Dermis blood vessel endothelial cell (primary cell): ENCODE measurements at regions not wholly inside any gene's neighbourhood (a gene's known extent, or its start where the extent isn't known, plus 50 kb on each side); places are given as distances from the start of the nearest gene placed in this dataset.
"Not testable (repeated sequence)": the region's sequence is repeated elsewhere in the genome, so short reads cannot be mapped to it uniquely, and the experiment has no call there.

ENCODE experiments used
- DNase-seq: peaks from one replicate; pipeline ENCODE4 v3.0.0; 2010

DNA sequence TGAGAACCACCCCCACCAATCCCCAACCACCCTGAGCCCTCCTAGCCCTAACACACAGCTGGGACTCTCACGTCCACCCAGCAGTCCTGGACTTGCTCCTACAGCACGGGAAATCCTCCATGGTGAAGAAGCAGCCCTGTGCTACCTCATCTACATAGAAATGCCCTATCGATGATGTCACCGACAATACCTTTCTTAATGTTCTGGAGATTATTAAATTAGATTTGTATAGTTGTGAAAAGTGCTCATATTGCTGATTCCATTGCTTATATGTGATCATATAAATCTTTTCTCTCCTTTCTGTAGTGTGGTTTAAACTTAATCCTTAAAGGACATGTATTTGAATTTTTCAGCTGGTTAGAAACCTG, 97.1 kb downstream of the PPIAL4G start:
- DNase-seq, result not testable (repeated sequence)

DNA sequence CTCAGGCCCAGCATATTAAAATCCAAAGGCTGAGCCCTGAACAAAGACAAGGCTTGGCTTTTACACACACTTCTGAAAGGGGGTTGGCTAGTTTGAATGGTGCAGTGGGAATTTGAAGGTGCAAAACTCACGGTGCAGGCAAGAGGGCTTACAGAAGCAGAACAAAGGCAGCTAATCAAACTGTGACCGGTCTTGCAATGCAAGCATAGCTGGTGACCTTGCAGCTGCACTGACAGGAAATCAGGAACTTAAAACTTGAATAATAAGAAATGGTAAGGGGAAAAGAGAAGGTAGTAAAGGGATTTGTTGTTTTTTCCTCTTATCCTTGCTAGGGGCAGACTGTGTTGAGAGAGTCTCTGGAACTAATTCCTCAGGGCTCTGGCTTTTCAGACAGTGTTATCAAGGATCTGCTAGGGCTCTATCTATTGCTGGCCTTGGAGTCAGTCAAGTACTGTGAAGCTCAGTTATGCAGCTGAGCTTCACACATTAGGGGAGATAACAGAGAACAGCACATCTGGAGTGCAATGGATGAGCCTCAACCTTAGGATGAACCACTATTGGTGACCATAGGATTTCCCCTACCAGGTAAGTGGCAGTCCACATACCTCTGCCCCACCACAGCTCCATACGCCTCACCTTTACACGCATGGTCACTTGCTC, 97.6 kb downstream of the PPIAL4G start:
- no peak for DNase-seq

GRCh38 chr1:148383966-148384365, 99.1 kb downstream of the PPIAL4G start:
- DNase-seq, result no peak

DNA sequence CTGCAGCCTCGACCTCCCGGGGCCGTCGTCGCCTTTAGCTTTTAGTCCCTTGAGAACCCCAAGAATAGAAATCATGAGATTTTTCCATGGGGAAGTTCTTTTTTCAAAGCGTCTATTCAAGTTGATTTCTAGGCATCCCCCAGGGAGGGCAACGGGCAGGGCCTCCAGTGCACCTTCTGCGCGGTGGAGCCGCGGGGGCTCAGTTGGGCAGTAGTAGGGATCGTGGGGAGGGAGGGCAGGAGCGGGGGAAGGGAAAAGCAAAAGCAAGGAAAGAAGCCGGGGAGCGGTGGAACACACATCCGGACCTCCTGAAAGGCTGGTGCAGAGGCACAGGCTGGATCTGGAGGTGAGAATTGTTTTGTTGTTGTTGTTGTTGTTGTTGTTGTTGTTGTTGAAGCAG, 103.4 kb downstream of the PPIAL4G start:
- no peak for DNase-seq

DNA sequence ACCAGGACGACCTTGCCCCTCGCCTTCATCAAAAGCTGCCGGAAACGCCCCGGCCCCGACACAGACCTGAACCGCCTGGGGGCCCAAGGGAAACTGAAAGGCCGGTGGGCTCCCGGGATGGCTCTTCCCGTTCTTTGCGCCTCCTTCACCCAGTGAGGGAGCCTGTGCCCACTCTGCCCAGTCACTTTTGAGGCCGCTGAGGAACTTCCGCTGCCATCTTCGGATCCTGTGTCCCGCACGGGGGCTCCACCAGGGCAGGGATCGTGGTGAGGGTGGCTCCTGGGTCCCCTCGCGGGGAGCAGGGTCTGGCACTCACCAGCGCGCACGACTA, 104.0 kb downstream of the PPIAL4G start:
- DNase-seq, result no peak

GRCh38 chr1:148377992-148378391, 105.1 kb downstream of the PPIAL4G start:
- not testable (repeated sequence) for DNase-seq

GRCh38 chr1:148377045-148377444, 106.1 kb downstream of the PPIAL4G start:
- DNase-seq, result not testable (repeated sequence)

DNA sequence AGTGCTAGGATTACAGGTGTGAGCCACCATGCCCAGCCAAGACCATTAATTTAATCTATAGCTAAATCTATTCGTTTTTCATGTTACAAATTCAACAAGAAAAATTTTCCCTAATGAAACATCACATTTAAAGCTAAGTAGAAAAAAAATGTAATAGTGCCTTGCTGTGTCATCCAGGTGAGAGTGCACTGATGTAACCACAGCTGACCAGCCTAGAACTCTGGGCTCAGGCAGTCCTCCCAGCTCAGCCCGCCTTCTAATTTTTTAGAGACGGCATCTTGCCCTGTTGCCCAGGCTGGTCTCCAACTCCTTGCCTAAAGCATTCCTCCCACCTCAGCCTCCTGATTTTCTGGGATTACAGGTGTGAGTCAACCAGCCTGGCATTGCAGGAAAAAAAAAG, 109.0 kb downstream of the PPIAL4G start:
- DNase-seq, result no peak

DNA sequence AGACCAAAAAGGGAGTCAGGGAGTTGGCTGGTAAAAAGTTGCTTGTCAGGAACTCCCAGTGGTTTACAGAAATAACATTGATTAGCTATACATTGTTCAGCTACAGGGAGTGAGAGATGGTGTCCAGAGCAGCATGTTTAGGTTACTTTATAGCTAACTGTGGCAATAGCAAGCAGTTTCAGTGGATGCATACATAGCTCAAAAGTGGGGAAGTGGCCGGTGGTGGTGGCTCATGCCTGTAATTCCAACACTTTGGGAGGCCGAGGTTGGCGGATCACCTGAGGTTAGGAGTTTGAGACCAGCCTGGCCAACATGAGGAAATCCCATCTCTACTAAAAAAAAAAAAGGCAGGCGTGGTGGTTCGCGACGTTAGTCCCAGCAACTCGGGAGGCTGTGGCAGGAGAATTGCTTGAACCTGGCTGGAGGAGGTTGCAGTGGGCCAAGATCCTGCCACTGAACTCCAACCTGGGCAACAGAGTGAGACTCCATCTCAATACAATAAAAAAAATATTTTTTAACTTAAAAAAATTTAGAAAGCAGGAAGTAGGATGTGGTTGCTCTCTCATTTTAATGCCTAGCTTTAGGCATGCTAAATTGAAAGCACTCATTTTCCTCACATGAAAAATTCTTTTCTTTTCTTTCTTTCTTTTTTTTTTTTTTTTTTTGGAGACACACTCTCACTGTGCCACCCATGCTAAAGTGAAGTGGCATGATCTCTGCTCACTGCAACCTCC, 109.7 kb downstream of the PPIAL4G start:
- DNase-seq, result no peak

DNA sequence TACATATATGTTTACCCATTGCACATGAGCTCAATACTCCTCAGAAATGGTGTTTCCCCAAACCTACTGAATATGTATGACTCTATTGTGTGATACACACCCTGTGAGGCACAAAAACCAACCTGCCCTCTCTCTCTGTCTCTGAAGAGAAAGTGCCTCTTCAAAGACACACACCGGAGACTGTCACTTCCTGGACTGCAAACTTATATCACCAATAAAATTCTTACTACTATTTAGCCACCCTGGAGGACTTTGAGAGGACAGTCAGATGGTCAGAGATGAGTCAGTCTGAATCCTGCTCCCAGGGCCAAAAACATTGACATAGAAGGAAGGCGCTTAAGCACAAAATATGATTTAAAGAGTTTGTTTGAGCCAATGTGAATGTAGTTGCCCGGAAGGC, 110.4 kb downstream of the PPIAL4G start:
- DNase-seq, result peak; percentile 9

DNA sequence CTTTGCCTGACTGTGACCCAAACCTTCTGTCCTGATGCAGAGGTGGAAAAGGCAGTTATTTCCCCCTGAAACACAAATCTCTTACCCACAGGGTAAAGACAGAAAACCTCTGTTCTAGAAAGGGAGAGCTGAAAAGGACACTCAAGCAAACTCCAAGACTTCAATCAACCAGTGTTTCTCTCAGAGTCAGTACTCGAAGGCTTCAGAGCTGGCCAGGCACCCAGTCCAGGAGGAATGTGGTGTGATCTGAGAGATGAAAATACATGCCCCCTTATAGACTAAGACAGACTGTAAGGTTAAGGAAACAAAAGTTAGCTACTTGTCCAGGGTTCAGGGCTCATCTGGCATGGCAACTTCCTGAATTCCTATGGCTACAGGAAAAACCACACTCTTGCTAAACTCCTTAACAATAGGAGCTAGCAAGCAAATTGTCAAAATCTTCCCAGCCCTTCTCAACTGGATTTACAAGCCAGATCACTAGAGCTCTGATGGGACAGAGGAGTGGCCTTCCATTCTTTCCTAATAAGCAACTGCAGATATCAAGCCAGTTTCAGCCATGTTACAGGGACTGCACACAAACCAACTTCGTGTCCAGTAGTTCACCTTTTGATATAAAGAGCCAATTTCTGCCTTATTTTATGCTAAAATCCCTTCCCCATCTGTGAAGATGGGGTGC, 110.9 kb downstream of the PPIAL4G start:
- DNase-seq, result peak; percentile 40

DNA sequence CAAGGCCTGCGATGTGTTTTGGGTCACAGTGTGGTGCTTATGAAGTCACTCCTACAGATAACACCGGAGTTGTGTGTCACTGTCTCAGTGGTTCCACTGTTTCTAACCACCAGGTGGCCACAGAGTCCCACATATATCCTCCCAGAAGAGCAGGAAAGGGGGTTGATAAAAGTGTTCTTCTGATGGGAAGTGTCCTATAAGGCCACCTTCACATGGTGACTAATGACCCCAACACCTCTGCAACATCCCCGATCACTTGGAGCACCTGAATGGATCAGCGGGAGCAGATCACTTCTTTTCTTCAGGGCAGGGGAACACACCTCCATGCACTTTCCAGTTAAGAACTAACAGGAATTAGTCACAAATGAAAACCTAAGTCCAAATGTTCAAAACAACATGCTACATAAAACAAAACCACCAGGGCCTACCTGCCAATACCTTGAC, 111.5 kb downstream of the PPIAL4G start:
- DNase-seq, result peak; percentile 78

DNA sequence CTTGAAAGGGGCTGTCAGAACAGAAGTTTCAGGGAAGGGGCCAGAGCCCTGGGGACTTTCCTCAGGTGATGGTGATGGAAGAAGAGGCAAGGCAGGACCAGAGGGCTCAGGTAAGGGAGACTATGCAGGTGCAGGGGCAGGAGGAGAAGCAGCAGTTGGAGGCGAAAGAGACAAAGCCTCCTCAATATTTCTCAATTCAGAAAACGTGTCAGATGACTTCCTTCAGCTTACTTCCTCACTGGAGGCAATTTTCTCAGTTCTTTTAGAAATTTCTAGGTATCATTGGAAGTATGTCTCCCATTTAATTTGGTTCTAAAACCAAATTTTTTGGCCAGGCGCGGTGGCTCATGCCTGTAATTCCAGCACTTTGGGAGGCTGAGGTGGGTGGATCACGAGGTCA, 112.4 kb downstream of the PPIAL4G start:
- not testable (repeated sequence) for DNase-seq

DNA sequence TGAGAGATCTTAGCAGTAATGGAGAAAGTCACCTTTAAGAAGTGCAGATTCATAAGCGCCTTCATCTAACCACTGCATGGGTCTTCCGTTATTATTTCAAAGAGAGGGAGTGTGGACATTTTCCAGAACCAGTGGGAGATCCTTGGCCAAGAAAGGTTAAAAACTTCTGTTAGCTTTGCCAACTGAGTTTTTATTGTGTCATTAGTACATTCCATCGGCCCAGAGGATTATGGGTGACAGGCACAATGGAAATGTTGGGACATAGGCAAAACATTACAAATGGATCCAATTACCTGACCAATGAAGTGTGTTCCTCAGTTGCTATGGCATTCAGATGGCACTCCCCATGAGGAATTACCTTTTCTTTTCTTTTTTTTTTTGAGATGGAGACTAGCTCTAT, 115.5 kb downstream of the PPIAL4G start:
- no peak for DNase-seq

GRCh38 chr1:148366136-148366753, 116.9 kb downstream of the PPIAL4G start:
- not testable (repeated sequence) for DNase-seq

- not testable (repeated sequence) for DNase-seq
These were observed 118.0 kb downstream of the PPIAL4G start for GRCh38 chr1:148365151-148365550.

DNA sequence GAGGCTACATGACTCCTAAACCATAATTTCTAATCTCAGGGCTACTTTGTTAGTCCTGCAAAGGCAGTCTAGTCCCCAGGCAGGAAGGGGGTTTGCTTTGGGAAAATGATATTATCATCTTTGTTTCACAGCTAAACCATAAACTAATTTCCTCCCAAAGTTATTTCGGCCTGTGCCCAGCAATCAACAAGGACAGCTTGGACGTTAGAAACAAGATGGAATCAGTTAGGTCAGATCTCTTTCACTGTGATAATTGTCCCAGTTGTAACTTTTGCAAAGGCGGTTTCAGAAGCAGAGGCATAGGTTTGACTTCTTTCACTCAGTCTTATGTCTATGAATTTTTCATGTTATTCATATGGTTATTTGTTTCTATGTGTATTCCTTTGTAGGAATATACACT, 119.1 kb downstream of the PPIAL4G start:
- DNase-seq, result not testable (repeated sequence)

GRCh38 chr1:148363439-148363810, 119.7 kb downstream of the PPIAL4G start:
- no peak for DNase-seq

- no peak for DNase-seq
These were observed 120.3 kb downstream of the PPIAL4G start for GRCh38 chr1:148362626-148363438.

- no peak for DNase-seq
These were observed 120.9 kb downstream of the PPIAL4G start for GRCh38 chr1:148362216-148362611.

DNA sequence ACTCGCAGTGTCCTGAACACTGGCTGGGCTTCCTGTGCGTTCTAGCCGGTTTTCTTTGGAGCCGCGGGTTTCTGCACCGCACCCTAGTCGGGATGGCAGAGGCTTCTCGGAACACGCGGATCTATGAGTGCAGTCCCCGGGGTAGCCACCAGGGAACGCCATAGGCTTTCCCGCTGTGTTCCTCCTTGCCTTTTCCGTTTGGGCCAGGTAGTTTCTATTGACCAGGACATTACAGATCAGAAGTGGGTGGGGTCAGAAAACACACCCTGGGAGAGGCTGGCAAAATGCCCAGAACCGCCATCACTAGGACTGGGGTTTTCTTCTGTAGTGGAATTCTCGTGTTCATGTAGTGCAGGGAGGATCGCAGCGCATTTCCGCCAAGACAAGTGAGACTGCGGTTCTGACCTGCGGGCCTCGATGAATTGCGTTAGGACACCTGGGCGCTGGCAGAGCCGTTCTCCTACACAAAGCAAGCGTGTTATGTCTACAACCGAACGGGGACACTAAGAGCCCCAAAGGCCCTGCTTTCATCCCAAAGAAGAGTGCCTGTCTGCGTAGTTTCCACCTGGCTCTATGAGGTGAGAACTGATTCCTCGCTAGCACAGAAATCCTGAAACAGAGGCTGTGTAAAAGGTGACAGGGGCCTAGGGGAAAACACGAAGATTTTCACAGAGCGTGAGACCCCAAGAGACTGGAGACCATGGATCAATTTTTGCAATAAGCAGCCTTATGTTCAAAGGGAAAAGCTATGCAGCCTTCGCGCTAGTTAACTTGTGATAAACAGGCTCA, 121.5 kb downstream of the PPIAL4G start:
- DNase-seq, result not testable (repeated sequence)

DNA sequence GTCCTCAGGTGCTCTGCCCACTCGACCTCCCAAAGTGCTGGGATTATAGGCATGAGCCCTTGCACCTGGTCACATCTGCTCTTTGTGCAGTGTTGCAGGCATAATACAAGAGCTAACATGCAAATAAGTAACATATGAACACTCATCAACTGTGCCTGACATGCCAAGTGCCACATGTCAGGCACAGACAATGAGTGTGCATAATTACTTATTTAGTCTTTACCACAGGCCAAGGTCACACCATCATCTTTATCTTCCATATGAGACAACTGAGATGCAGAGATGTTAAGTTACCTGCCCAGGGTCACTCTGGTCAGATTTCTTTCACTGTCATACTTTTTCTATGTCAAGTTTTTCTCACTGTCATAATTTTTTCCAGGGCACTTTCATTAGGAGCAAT, 126.1 kb downstream of the PPIAL4G start:
- DNase-seq, result no peak
